NCI-H2196 (cell line): ENCODE measurements at regions not wholly inside any gene's neighbourhood (a gene's known extent, or its start where the extent isn't known, plus 50 kb on each side); places are given as distances from the start of the nearest gene placed in this dataset.

ENCODE experiments used
- DNase-seq: peaks from one replicate; lab custom pipeline; 2025; ENCODE audit not compliant: unreplicated experiment; lab: John Stamatoyannopoulos, UW

GRCh38 chr5:136699651-136700050 is 334.3 kb upstream of the TRPC7 start:
- no peak for DNase-seq

- DNase-seq: no peak
Measured at GRCh38 chr5:136698970-136699369, 333.6 kb upstream of the TRPC7 start.

- DNase-seq: no peak
Measured at GRCh38 chr5:136694258-136694657, 328.9 kb upstream of the TRPC7 start.

- DNase-seq: no peak
Measured at GRCh38 chr5:136689552-136689951, 324.2 kb upstream of the TRPC7 start.

GRCh38 chr5:136686192-136686872 is 321.0 kb upstream of the TRPC7 start:
- peak; percentile 2 for DNase-seq

GRCh38 chr5:136682986-136683385 is 317.6 kb upstream of the TRPC7 start:
- DNase-seq: no peak

GRCh38 chr5:136679233-136679632 is 313.9 kb upstream of the TRPC7 start:
- DNase-seq: no peak

- no peak for DNase-seq
Measured at GRCh38 chr5:136677217-136677616, 311.9 kb upstream of the TRPC7 start.

GRCh38 chr5:136676685-136677084 is 311.3 kb upstream of the TRPC7 start:
- DNase-seq: no peak

GRCh38 chr5:136675769-136676168 is 310.4 kb upstream of the TRPC7 start:
- no peak for DNase-seq

- DNase-seq: no peak
Measured at GRCh38 chr5:136674178-136674577, 308.8 kb upstream of the TRPC7 start.

GRCh38 chr5:136667789-136668188 is 302.4 kb upstream of the TRPC7 start:
- no peak for DNase-seq

GRCh38 chr5:136666970-136667620 is 301.8 kb upstream of the TRPC7 start:
- DNase-seq: no peak

- no peak for DNase-seq
Measured at GRCh38 chr5:136665331-136665730, 300.0 kb upstream of the TRPC7 start.

- no peak for DNase-seq
Measured at GRCh38 chr5:136661026-136661425, 295.7 kb upstream of the TRPC7 start.

GRCh38 chr5:136656811-136657210 is 291.5 kb upstream of the TRPC7 start:
- DNase-seq: no peak

- DNase-seq: no peak
Measured at GRCh38 chr5:136655468-136655867, 290.1 kb upstream of the TRPC7 start.

GRCh38 chr5:136646915-136647314 is 281.6 kb upstream of the TRPC7 start:
- no peak for DNase-seq

- no peak for DNase-seq
Measured at GRCh38 chr5:136642976-136643375, 277.6 kb upstream of the TRPC7 start.

GRCh38 chr5:136639616-136640015 is 274.3 kb upstream of the TRPC7 start:
- no peak for DNase-seq

GRCh38 chr5:136638084-136638483 is 272.7 kb upstream of the TRPC7 start:
- no peak for DNase-seq

GRCh38 chr5:136636001-136636400 is 270.7 kb upstream of the TRPC7 start:
- DNase-seq: no peak

- no peak for DNase-seq
Measured at GRCh38 chr5:136631186-136631585, 265.8 kb upstream of the TRPC7 start.
